ENCODE measurements at regions not wholly inside any gene's neighbourhood (a gene's known extent, or its start where the extent isn't known, plus 50 kb on each side); places are given as distances from the start of the nearest gene placed in this dataset.

DNA sequence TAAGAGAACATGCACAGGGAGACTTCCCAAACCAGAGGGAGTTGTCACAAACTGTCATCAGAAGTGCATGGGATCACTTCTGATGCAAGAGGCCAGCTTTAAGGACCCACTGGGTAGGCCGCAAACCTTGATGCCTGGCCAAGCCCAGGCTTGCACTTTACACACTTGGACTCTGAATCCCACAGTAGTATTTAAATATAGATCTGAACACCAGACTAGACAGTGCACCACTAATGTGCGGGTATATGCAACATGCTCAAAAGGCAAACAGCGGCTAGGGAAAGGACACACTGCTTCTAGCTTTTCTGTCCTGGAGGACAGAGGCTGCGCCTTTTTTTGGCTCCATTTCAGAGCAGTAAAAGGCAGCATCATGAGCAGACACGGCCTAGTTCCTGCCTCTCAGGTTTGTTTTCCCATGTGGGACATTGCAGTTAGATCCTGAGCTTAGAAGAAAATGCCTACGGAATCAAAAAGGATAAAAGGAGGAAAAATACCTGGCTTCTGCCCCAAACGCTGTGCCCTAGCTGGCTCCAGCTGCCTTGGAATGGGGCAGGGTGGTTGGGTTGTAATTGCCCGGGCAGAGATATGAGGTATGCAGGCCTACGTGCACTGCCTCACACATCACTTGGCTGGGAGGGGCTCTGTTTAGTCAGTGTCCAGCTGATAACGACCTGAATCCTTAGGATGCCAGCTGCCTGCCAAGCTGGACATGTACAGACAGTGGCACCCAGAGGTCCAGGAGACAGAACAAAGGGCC is 84.5 kb upstream of the EGLN3 start:
- Histone ChIP-seq H3K27ac (peak overlapping the region; percentile 63 to 91 (median 80)), H3K36me3 (no peaks in the 10 kb centered on the region), H3K9me3 (no peaks in the 10 kb centered on the region), H3K27me3 (no peaks in the 10 kb centered on the region), H3K4me1 (peaks cover 0 to 42% (median 29%) of the 10 kb centered on the region in 12 donors), H3K4me3 (no peak overlapping the region)
- intact Hi-C loops (cut with DNase I) = loop anchor here in 4 of 10 donors (5.0 to 10.0 kb wide), 4 partner anchors 81 to 191 kb away; partner anchors contain the start of gene EGLN3 (in 2 of the 4)
- WGBS, 4 donors = 43 to 55% (median 50%) methylated on average over 10 of the region's 10 CpGs
- DNase-seq (peak; percentile 59 to 86 (median 77)), ATAC-seq (peak; percentile 84 to 92 (median 88))
- peak in 1 of 2 donors; percentile 43 for TF ChIP-seq POLR2A (IDR thresholded peaks at IDR 0.05)
- TF ChIP-seq, protein P1, sequence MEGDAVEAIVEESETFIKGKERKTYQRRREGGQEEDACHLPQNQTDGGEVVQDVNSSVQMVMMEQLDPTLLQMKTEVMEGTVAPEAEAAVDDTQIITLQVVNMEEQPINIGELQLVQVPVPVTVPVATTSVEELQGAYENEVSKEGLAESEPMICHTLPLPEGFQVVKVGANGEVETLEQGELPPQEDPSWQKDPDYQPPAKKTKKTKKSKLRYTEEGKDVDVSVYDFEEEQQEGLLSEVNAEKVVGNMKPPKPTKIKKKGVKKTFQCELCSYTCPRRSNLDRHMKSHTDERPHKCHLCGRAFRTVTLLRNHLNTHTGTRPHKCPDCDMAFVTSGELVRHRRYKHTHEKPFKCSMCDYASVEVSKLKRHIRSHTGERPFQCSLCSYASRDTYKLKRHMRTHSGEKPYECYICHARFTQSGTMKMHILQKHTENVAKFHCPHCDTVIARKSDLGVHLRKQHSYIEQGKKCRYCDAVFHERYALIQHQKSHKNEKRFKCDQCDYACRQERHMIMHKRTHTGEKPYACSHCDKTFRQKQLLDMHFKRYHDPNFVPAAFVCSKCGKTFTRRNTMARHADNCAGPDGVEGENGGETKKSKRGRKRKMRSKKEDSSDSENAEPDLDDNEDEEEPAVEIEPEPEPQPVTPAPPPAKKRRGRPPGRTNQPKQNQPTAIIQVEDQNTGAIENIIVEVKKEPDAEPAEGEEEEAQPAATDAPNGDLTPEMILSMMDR (IDR thresholded peaks at IDR 0.05) = no peak

- no peaks in the 10 kb centered on the region for H3K9me3 ChIP-seq
- no peak overlapping the region for H3K4me3 ChIP-seq
- H3K4me1 ChIP-seq = peaks cover 0 to 45% (median 30%) of the 10 kb centered on the region in 12 donors
- no peaks in the 10 kb centered on the region for H3K27me3 ChIP-seq
- no peaks in the 10 kb centered on the region for H3K36me3 ChIP-seq
- DNase-seq = no peak
- intact Hi-C loops (cut with DNase I) = loop anchor here in 5 of 10 donors (5.0 to 10.0 kb wide), 4 partner anchors 80 to 190 kb away; partner anchors contain the start of gene EGLN3 (in 3 of the 5)
- no peak for ATAC-seq
- TF ChIP-seq, protein P1 (IDR thresholded peaks at IDR 0.05) = no peak
- no peak for TF ChIP-seq POLR2A (IDR thresholded peaks at IDR 0.05)
- WGBS, 4 donors = 78 to 83% (median 80%) methylated on average over 10 to 11 of the region's 11 CpGs
- H3K27ac ChIP-seq = peak overlapping the region in 11 of 12 donors; percentile 63 to 91 (median 81)
Measured at GRCh38 chr14:34034447-34035176, 83.7 kb upstream of the EGLN3 start.

DNA sequence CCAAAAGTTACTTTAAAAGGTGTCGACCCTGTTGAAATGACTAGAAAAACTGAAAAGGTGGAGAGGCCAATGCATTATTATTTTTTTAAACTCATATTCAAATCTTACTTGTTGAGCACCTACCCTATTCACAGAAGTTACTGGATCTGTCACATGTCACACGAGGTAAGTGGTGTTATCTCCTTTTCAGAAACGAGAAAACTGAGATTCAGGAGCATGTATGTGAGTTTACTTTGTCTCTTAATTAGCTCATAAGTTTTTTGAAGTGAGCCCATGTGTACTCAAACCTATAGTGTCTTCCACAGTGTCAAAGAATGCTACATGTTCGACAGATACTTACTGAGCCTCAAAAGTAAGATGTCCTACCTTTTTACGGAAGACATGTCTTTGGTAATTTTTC is 81.8 kb upstream of the EGLN3 start:
- DNase-seq (no peak), ATAC-seq (no peak)
- Histone ChIP-seq H3K36me3 (no peaks in the 10 kb centered on the region), H3K9me3 (no peaks in the 10 kb centered on the region), H3K4me3 (no peak overlapping the region), H3K4me1 (peaks cover 0 to 43% (median 30%) of the 10 kb centered on the region in 12 donors), H3K27me3 (no peaks in the 10 kb centered on the region), H3K27ac (no peak overlapping the region)
- intact Hi-C loops (cut with DNase I) = loop anchor here in 3 of 10 donors (5.0 to 10.0 kb wide), 3 partner anchors 78 to 188 kb away; partner anchors contain the start of gene EGLN3 (in 2 of the 3)
- WGBS, 4 donors = 82 to 95% (median 89%) methylated on average over 5 of the region's 5 CpGs
- no peak for TF ChIP-seq POLR2A (IDR thresholded peaks at IDR 0.05)
- TF ChIP-seq, protein P1 (IDR thresholded peaks at IDR 0.05) = no peak

DNA sequence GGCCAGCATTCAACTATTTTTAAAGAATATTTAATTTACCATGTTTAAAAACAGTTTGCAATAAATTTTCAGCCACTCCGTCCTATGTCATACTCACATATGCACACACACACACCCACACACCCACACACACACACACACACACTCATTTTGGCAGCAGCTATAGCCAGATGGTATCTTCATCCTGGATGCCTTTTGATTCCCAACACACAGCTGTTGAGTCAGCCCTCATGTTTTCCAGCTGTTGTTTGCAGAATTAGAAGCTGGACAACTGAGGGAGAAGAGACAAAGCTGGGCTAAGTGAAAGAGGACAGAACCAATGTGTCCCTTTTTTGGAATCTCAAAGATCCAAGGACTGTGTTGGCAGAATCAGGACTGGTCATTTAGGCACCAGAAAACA is 80.0 kb upstream of the EGLN3 start:
- H3K9me3 ChIP-seq = no peaks in the 10 kb centered on the region
- DNase-seq (peak in 4 of 5 donors; percentile 57 to 68 (median 63)), ATAC-seq (peak; percentile 28 to 71 (median 54))
- H3K4me3 ChIP-seq = no peak overlapping the region
- 39 to 51% (median 45%) methylated on average over 1 of the region's 1 CpG for WGBS, 4 donors
- no peak for TF ChIP-seq POLR2A (IDR thresholded peaks at IDR 0.05)
- TF ChIP-seq, protein P1 (IDR thresholded peaks at IDR 0.05) = no peak
- no peaks in the 10 kb centered on the region for H3K36me3 ChIP-seq
- intact Hi-C loops (cut with DNase I) = loop anchor here in 3 of 10 donors (5.0 to 10.0 kb wide), 3 partner anchors 76 to 186 kb away; partner anchors contain the start of gene EGLN3 (in 2 of the 3)
- H3K27me3 ChIP-seq = no peaks in the 10 kb centered on the region
- H3K27ac ChIP-seq = peak overlapping the region in 11 of 12 donors; percentile 18 to 76 (median 63)
- peaks cover 0 to 40% (median 23%) of the 10 kb centered on the region in 12 donors for H3K4me1 ChIP-seq

All from heart left ventricle (tissue), 16 donors.